Tibial artery (tissue), 4 donors: ENCODE measurements at regions not wholly inside any gene's neighbourhood (a gene's known extent, or its start where the extent isn't known, plus 50 kb on each side); places are given as distances from the start of the nearest gene placed in this dataset.

Experiments used
- DNase-seq, 2 donors: peaks; one replicate each; pipeline ENCODE4 v3.0.0-alpha.2; 2019
- H3K27ac ChIP-seq, 2 donors: fragments of 200-600 bp; sonication (generic) in 1 of 2; 1 replicate in 1 of 2; 2 replicates in 1 of 2; pipeline ENCODE4 v1.5.1; 2018 to 2019; ENCODE audit warnings: mild to moderate bottlenecking in 1 of 2
- H3K27me3 ChIP-seq, 2 donors: fragments of 200-600 bp; sonication (generic) in 1 of 2; one replicate each; pipeline versions ENCODE4 v1.5.1 to v1.6.0; 2016 to 2019
- H3K36me3 ChIP-seq, 3 donors: fragments of 200-600 bp; sonication (generic) in 2 of 3; one replicate each; pipeline ENCODE4 v1.5.1; 2016 to 2019; ENCODE audit warnings: mild to moderate bottlenecking in 2 of 3
- H3K4me1 ChIP-seq, 4 donors: fragments of 200-600 bp; sonication (generic) in 2 of 4; 1 replicate in 3 of 4; 2 replicates in 1 of 4; pipeline ENCODE4 v1.5.1; 2016 to 2019
- H3K4me3 ChIP-seq, 2 donors: fragments of 200-600 bp; sonication (generic) in 1 of 2; 1 replicate in 1 of 2; 2 replicates in 1 of 2; pipeline ENCODE4 v1.5.1; 2018 to 2019; ENCODE audit warnings: mild to moderate bottlenecking in 2 of 2
- H3K9me3 ChIP-seq, 3 donors: fragments of 200-600 bp; sonication (generic) in 1 of 3; one replicate each; pipeline ENCODE4 v1.5.1; 2016 to 2019
- CTCF ChIP-seq, 2 experiments: fragments of 200-600 bp in 1 of 2; fragments of 450-650 bp in 1 of 2; IDR thresholded peaks; one replicate each; pipeline ENCODE4 v1.5.1; 2017 to 2019; ENCODE audit warnings: antibody characterized with exemption in 2 of 2, mild to moderate bottlenecking in 1 of 2, moderate library complexity in 1 of 2
- intact Hi-C: fragments of 100-400 bp; cut with DNase I; formaldehyde crosslinking; loops from one replicate; pipeline ENCODE4 v1.15.0; 2023; ENCODE audit warnings: low total_unique reads

DNA sequence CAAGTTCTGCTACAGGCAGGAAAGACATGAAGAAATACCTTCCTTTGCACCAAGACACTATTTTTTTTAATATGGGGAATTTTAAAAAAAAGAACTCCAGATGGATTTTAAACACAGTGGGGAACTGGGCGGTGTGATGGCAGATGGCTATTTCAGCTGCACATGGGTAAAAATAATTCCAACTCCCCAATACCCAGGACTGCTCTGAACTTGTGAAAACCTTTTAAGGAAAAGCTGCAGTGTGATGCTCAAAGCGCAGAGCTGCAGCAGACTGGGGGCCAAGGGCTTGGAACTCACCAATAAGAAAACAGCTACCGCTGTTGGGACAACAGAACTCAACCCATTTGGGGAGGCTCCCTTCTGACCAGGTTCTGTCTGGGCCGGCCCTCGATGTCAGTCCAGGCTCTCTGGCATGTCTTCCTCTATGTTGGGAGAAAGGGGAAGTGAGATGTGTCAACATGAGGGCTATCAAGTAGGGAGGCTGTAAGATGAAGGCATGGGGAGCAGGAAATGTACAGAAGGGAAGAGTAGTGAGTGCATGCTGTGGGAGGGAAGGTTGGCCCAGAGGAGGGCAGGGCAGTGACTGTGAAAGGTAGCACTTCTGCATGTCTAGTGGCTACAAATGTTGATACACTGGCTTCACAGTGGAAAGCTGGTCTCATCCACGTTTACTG, 64.0 kb upstream of the SLC14A2 start:
- TF ChIP-seq CTCF (IDR thresholded peaks at IDR 0.05), result no peak
- Histone ChIP-seq H3K27ac (no peak overlapping the region), H3K4me1 (peaks cover 0 to 23% (median 0%) of the 10 kb centered on the region in 4 donors), H3K9me3 (no peaks in the 10 kb centered on the region), H3K27me3 (no peaks in the 10 kb centered on the region), H3K36me3 (no peaks in the 10 kb centered on the region), H3K4me3 (no peak overlapping the region)
- no peak for DNase-seq
- intact Hi-C loops, result no loop called here

- no peak for DNase-seq
- intact Hi-C loops, result no loop called here
Measured at GRCh38 chr18:45553723-45554388, 61.4 kb upstream of the SLC14A2 start.

DNA sequence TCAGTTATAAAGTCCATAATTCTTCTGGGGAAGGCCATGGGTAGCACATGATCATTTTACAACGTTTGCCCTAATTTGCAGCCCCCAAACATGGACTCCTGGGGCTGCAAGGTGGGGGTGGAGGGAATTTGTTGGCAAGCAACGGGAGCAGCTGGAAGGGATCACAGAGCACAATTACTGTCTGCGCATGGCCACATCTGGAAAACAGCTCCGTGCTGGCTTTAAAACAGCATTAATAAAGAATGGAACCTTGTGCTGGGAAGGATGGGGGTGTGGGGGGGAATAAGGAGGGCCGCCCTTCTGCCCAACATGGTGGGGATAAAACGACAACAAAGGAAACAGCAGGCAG, 60.9 kb upstream of the SLC14A2 start:
- Histone ChIP-seq H3K36me3 (no peaks in the 10 kb centered on the region), H3K27ac (no peak overlapping the region), H3K4me1 (peaks cover 0 to 10% (median 0%) of the 10 kb centered on the region in 4 donors), H3K4me3 (no peak overlapping the region), H3K9me3 (no peaks in the 10 kb centered on the region), H3K27me3 (no peaks in the 10 kb centered on the region)
- no peak for DNase-seq
- TF ChIP-seq CTCF (IDR thresholded peaks at IDR 0.05), result no peak
- intact Hi-C loops, result no loop called here

More at GRCh38 chr18:45553723-45554388, 61.4 kb upstream of the SLC14A2 start:
- no peaks in the 10 kb centered on the region for H3K9me3 ChIP-seq
- no peaks in the 10 kb centered on the region for H3K27me3 ChIP-seq
- no peaks in the 10 kb centered on the region for H3K36me3 ChIP-seq
- peaks cover 0 to 15% (median 0%) of the 10 kb centered on the region in 4 donors for H3K4me1 ChIP-seq
- H3K4me3 ChIP-seq, result no peak overlapping the region
- TF ChIP-seq CTCF (IDR thresholded peaks at IDR 0.05), result no peak
- no peak overlapping the region for H3K27ac ChIP-seq

DNA sequence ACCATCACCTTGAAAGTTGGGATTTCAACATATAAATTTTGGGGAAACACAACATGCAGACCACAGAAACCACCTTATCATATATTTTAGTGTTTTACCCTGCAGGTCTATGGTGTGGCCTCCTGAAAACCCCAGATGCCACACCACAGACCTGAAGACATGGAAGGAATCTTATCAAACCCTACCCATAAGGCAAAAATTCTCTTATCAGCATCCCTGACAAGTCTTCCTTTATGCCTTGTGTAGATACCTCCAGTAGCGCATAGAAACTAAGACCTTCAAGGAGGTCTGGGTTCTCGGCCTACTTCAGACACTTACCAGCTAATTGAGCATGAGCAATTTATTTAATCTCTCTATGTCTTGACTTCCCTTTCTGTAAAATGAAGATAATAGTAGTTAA, 59.1 kb upstream of the SLC14A2 start:
- Histone ChIP-seq H3K27ac (no peak overlapping the region), H3K9me3 (no peaks in the 10 kb centered on the region)

GRCh38 chr18:45557287-45557686, 58.0 kb upstream of the SLC14A2 start:
- Histone ChIP-seq H3K4me1 (peaks cover 0 to 15% (median under 1%) of the 10 kb centered on the region in 4 donors), H3K27ac (no peak overlapping the region), H3K9me3 (no peaks in the 10 kb centered on the region), H3K27me3 (no peaks in the 10 kb centered on the region), H3K4me3 (no peak overlapping the region), H3K36me3 (no peaks in the 10 kb centered on the region)
- no peak for TF ChIP-seq CTCF (IDR thresholded peaks at IDR 0.05)
- no peak for DNase-seq
- intact Hi-C loops, result no loop called here

More for the DNA sequence above, 59.1 kb upstream of the SLC14A2 start:
- no peaks in the 10 kb centered on the region for H3K27me3 ChIP-seq
- no peak for DNase-seq
- intact Hi-C loops, result no loop called here
- H3K36me3 ChIP-seq, result no peaks in the 10 kb centered on the region
- no peak overlapping the region for H3K4me3 ChIP-seq
- TF ChIP-seq CTCF (IDR thresholded peaks at IDR 0.05), result no peak
- H3K4me1 ChIP-seq, result peaks cover 0 to 8% (median 0%) of the 10 kb centered on the region in 4 donors
